Keratinocyte (primary cell): ENCODE measurements at regions not wholly inside any gene's neighbourhood (a gene's known extent, or its start where the extent isn't known, plus 50 kb on each side); places are given as distances from the start of the nearest gene placed in this dataset.

Source experiments
- EZH2 ChIP-seq: IDR thresholded peaks from one replicate; pipeline ENCODE4 v1.6.1; 2012; ENCODE audit warnings: inconsistent platforms, mild to moderate bottlenecking, low read length, moderate library complexity
- TF ChIP-seq, protein P1 (sequence below), 3 experiments: IDR thresholded peaks in 1 of 3; conservative IDR thresholded peaks in 1 of 3; optimal IDR thresholded peaks in 1 of 3; 2 replicates in 2 of 3; 3 replicates in 1 of 3; pipeline versions ENCODE3 to v1.5.1; 2011; ENCODE audit warnings: low read length in 3 of 3, mild to moderate bottlenecking in 3 of 3, moderate library complexity in 2 of 3, control low read depth in 1 of 3, inconsistent platforms in 1 of 3; ENCODE audit not compliant: insufficient read depth in 2 of 3; ENCODE audit errors: extremely low read depth in 1 of 3

- TF ChIP-seq, protein P1, sequence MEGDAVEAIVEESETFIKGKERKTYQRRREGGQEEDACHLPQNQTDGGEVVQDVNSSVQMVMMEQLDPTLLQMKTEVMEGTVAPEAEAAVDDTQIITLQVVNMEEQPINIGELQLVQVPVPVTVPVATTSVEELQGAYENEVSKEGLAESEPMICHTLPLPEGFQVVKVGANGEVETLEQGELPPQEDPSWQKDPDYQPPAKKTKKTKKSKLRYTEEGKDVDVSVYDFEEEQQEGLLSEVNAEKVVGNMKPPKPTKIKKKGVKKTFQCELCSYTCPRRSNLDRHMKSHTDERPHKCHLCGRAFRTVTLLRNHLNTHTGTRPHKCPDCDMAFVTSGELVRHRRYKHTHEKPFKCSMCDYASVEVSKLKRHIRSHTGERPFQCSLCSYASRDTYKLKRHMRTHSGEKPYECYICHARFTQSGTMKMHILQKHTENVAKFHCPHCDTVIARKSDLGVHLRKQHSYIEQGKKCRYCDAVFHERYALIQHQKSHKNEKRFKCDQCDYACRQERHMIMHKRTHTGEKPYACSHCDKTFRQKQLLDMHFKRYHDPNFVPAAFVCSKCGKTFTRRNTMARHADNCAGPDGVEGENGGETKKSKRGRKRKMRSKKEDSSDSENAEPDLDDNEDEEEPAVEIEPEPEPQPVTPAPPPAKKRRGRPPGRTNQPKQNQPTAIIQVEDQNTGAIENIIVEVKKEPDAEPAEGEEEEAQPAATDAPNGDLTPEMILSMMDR (optimal IDR thresholded peaks at IDR 0.05 in 1 of 3, IDR thresholded peaks at IDR 0.05 in 1 of 3, conservative IDR thresholded peaks at IDR 0.05 in 1 of 3; ENCODE audit: extremely low read depth in 1 of 3, insufficient read depth in 2 of 3, low read length in 3 of 3), result no peak
- no peak for TF ChIP-seq EZH2
Measured at GRCh38 chr2:88842656-88843460, 151.4 kb downstream of the RPIA start.
